RWPE1 (cell line): ENCODE measurements at regions not wholly inside any gene's neighbourhood (a gene's known extent, or its start where the extent isn't known, plus 50 kb on each side); places are given as distances from the start of the nearest gene placed in this dataset.
A peak's percentile ranks its signal among the peaks of the same experiment; 100 is the strongest.

Experiments
- CTCF ChIA-PET: fragments of 350-600 bp; sonication (Branson Sonifier 250); formaldehyde crosslinking; extraction: SDS; loops from one replicate; lab custom pipeline; 2021; lab: Yijun Ruan, JAX
- POLR2A ChIA-PET: fragments of 400-600 bp; formaldehyde crosslinking; extraction: SDS; loops from one replicate; lab custom pipeline; 2020; ENCODE audit warnings: antibody characterized with exemption; ENCODE audit not compliant: low non-redundant PET; lab: Yijun Ruan, JAX
- DNase-seq: peaks from one replicate; pipeline ENCODE4 v3.0.0; 2012; ENCODE audit warnings: low spot score
- H3K27ac ChIP-seq: fragments of 450-650 bp; 2 replicates; pipeline ENCODE4 v1.5.1; 2017
- CTCF ChIP-seq: fragments of 450-650 bp; conservative IDR thresholded peaks from 2 replicates; pipeline ENCODE4 v1.5.1; 2017; ENCODE audit warnings: low read depth, mild to moderate bottlenecking

- no peak for TF ChIP-seq CTCF
- peak overlapping the region; percentile 99 for H3K27ac ChIP-seq
- DNase-seq = no peak
- POLR2A ChIA-PET = no interaction called here
- CTCF ChIA-PET = no interaction called here
Observed at GRCh38 chr1:234538062-234538731, 59.2 kb upstream of the TARBP1 start.

- ChIA-PET POLR2A (no interaction called here), CTCF (no interaction called here)
- H3K27ac ChIP-seq = peak overlapping the region; percentile 99
- no peak for DNase-seq
- no peak for TF ChIP-seq CTCF
Observed at GRCh38 chr1:234537236-234537635, 58.3 kb upstream of the TARBP1 start.

- ChIA-PET POLR2A (no interaction called here), CTCF (interaction anchor here (1.5 kb wide), 1 partner anchor 37 kb away, joined by 4 read pairs; no protein-coding TSS in a partner anchor)
- DNase-seq = no peak
- no peak overlapping the region for H3K27ac ChIP-seq
- TF ChIP-seq CTCF = no peak
Observed at GRCh38 chr1:234536741-234537140, 57.8 kb upstream of the TARBP1 start.

GRCh38 chr1:234535763-234536515, 57.0 kb upstream of the TARBP1 start:
- no peak for TF ChIP-seq CTCF
- DNase-seq = no peak
- CTCF ChIA-PET = interaction anchor here (1.5 kb wide), 1 partner anchor 37 kb away, joined by 4 read pairs; no protein-coding TSS in a partner anchor
- H3K27ac ChIP-seq = no peak overlapping the region
- POLR2A ChIA-PET = no interaction called here

DNA sequence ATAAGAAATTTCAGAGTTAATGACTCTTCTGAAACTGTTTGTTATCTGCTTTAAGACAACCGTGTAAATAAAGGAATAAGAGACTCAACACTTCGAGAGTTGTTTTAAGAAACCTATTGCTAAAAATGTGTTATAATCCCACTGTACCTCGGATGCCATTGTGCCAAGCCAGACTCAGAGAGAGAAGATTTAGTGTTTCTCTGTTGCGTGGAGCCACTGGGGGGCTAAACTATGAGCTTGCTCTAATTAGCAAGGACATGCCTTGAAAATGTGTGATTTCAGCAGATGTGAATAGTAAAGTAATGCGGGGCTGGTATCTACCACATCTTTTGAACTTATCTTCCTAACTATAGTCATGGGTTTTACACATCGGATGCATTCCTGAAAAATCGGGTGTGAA, 56.2 kb upstream of the TARBP1 start:
- POLR2A ChIA-PET = no interaction called here

More for the DNA sequence above, 56.2 kb upstream of the TARBP1 start:
- no peak for DNase-seq
- TF ChIP-seq CTCF = no peak
- CTCF ChIA-PET = interaction anchor here (1.5 kb wide), 1 partner anchor 36 kb away, joined by 4 read pairs; no protein-coding TSS in a partner anchor
- peak overlapping the region; percentile 96; the same call in 1 of the 2 replicates for H3K27ac ChIP-seq
